CD4-positive, alpha-beta T cell (primary cell): ENCODE measurements at regions not wholly inside any gene's neighbourhood (a gene's known extent, or its start where the extent isn't known, plus 50 kb on each side); places are given as distances from the start of the nearest gene placed in this dataset.

Source experiments
- ATAC-seq: fragments of 200-7000 bp; cut with Tn5 transposase; one replicate; pipeline ENCODE4 v1.10.0; 2022; ENCODE audit warnings: mild to moderate bottlenecking; ENCODE audit not compliant: poor library complexity
- CTCF ChIA-PET: fragments of 350-600 bp; sonication (Branson Sonifier 250); formaldehyde crosslinking; loops from one replicate; lab custom pipeline; 2021; ENCODE audit warnings: antibody characterized with exemption, inconsistent platforms; lab: Charles Lee
- POLR2A ChIA-PET: fragments of 350-600 bp; sonication (Branson Sonifier 250); formaldehyde crosslinking; loops from one replicate; lab custom pipeline; 2021; ENCODE audit warnings: antibody characterized with exemption, inconsistent platforms; lab: Charles Lee
- DNase-seq, 14 experiments: peaks; one replicate each; pipeline ENCODE4 v3.0.0-alpha.2; 2013 to 2020; ENCODE audit warnings: mixed read lengths in 2 of 14
- H3K27ac ChIP-seq, 2 donors: one replicate each; pipeline versions ENCODE4 v1.5.1 to v1.7.0; 2013; ENCODE audit warnings: low read length in 2 of 2, low read depth in 1 of 2, mild to moderate bottlenecking in 1 of 2
- H3K27me3 ChIP-seq, 2 experiments: 1 replicate in 1 of 2; 2 replicates in 1 of 2; pipeline versions ENCODE4 v1.6.1 to v1.7.0; 2013; ENCODE audit warnings: low read length in 2 of 2, control low read depth in 1 of 2, mild to moderate bottlenecking in 1 of 2, moderate library complexity in 1 of 2; ENCODE audit not compliant: insufficient read depth in 2 of 2, control insufficient read depth in 1 of 2
- H3K36me3 ChIP-seq: one replicate; pipeline ENCODE4 v1.6.1; 2013; ENCODE audit warnings: low read length, control low read depth; ENCODE audit not compliant: insufficient read depth
- H3K4me1 ChIP-seq: one replicate; pipeline ENCODE4 v1.6.1; 2013; ENCODE audit warnings: low read length, control low read depth; ENCODE audit not compliant: insufficient read depth
- H3K4me3 ChIP-seq: one replicate; pipeline ENCODE4 v1.5.1; 2013; ENCODE audit warnings: mild to moderate bottlenecking, low read length, moderate library complexity
- H3K9me3 ChIP-seq, 2 experiments: 1 replicate in 1 of 2; 2 replicates in 1 of 2; pipeline versions ENCODE4 v1.6.1 to v1.7.0; 2013; ENCODE audit warnings: low read length in 2 of 2, mild to moderate bottlenecking in 2 of 2, control low read depth in 1 of 2, moderate library complexity in 1 of 2; ENCODE audit not compliant: control insufficient read depth in 1 of 2, insufficient read depth in 1 of 2
- H3K27ac Mint-ChIP-seq: one replicate; pipeline ENCODE4 v1.8.0; 2020; ENCODE audit warnings: mixed read lengths
- H3K27me3 Mint-ChIP-seq: one replicate; pipeline ENCODE4 v1.8.0; 2021; ENCODE audit warnings: mixed read lengths
- H3K36me3 Mint-ChIP-seq: one replicate; pipeline ENCODE4 v1.8.0; 2021; ENCODE audit warnings: low read depth, mixed read lengths
- H3K4me1 Mint-ChIP-seq: one replicate; pipeline ENCODE4 v1.8.0; 2021; ENCODE audit warnings: low read depth, mixed read lengths
- H3K4me3 Mint-ChIP-seq: one replicate; pipeline ENCODE4 v1.8.0; 2020; ENCODE audit warnings: mild to moderate bottlenecking, mixed read lengths
- H3K9me3 Mint-ChIP-seq: one replicate; pipeline ENCODE4 v1.8.0; 2020; ENCODE audit warnings: mixed read lengths
- intact Hi-C, 2 experiments: fragments of 100-400 bp; cut with DNase I in 1 of 2; cut with micrococcal nuclease in 1 of 2; formaldehyde crosslinking; loops; one replicate each; pipeline versions ENCODE4 v1.15.1 to v1.9.0; 2023 to 2025; cut with DNase I, micrococcal nuclease
- TF ChIP-seq, protein P1 (sequence below): fragments of 200-600 bp; IDR thresholded peaks from one replicate; pipeline ENCODE4 v1.8.0; 2022; ENCODE audit warnings: antibody characterized with exemption, mild to moderate bottlenecking

DNA sequence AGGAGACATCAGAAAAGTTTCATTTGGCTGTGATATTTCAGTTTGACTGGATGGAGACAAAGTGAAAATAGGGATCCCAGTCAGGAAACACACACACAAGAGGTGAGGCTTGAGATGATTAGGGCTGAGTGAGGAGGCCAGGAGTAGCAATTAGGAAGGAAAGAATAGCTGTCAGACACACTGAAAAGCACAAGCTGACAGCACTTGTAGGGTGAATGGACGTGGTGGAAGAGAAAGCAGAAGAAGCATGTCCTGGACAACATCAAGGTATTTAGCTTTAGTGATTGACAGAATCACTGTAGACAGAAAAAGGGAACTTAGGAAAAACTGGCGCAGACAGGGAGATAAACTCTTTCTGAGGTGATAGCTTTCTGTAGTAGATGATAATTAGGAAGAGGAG, 347.7 kb downstream of the TGFB2 start:
- Histone ChIP-seq H3K36me3 (no peaks in the 10 kb centered on the region), H3K9me3 (no peaks in the 10 kb centered on the region), H3K4me3 (no peak overlapping the region), H3K4me1 (no peaks in the 10 kb centered on the region), H3K27ac (no peak overlapping the region), H3K27me3 (no peaks in the 10 kb centered on the region)
- CTCF ChIA-PET, result no interaction called here
- intact Hi-C loops, result no loop called here
- POLR2A ChIA-PET, result no interaction called here
- Mint-ChIP-seq H3K27ac (no peak overlapping the region), H3K27me3 (no peaks in the 10 kb centered on the region), H3K4me1 (no peaks in the 10 kb centered on the region), H3K9me3 (peaks cover 4% of the 10 kb centered on the region), H3K4me3 (no peak overlapping the region), H3K36me3 (no peaks in the 10 kb centered on the region)
- ATAC-seq (no peak), DNase-seq (no peak)
- TF ChIP-seq, protein P1, sequence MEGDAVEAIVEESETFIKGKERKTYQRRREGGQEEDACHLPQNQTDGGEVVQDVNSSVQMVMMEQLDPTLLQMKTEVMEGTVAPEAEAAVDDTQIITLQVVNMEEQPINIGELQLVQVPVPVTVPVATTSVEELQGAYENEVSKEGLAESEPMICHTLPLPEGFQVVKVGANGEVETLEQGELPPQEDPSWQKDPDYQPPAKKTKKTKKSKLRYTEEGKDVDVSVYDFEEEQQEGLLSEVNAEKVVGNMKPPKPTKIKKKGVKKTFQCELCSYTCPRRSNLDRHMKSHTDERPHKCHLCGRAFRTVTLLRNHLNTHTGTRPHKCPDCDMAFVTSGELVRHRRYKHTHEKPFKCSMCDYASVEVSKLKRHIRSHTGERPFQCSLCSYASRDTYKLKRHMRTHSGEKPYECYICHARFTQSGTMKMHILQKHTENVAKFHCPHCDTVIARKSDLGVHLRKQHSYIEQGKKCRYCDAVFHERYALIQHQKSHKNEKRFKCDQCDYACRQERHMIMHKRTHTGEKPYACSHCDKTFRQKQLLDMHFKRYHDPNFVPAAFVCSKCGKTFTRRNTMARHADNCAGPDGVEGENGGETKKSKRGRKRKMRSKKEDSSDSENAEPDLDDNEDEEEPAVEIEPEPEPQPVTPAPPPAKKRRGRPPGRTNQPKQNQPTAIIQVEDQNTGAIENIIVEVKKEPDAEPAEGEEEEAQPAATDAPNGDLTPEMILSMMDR, result no peak

DNA sequence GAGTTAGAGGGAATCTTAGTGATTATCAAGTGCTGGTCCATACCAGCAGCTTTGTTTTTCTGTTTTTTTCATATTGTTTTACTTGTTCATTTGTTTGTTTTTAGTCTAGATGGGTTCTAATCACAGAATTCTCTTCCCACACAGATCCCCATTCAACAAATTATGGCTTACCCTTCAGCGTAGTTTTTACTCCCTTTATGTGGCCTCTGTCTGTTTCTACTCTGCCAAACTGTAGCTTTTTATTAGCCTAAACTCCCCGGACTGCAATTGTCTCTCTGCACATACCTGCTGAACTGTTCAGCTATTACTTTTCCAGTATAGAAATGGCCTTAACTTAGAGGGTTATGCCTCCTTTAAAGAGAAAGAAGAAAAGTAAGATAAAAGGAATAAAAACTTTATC, 348.5 kb downstream of the TGFB2 start:
- no peak for ATAC-seq
- H3K27me3 Mint-ChIP-seq, result no peaks in the 10 kb centered on the region
- H3K4me3 Mint-ChIP-seq, result no peak overlapping the region
- H3K9me3 ChIP-seq, result no peaks in the 10 kb centered on the region
- no peak for DNase-seq
- H3K36me3 Mint-ChIP-seq, result no peaks in the 10 kb centered on the region
- no peaks in the 10 kb centered on the region for H3K4me1 Mint-ChIP-seq
- peaks cover 4% of the 10 kb centered on the region for H3K9me3 Mint-ChIP-seq
- H3K27me3 ChIP-seq, result no peaks in the 10 kb centered on the region
- H3K27ac Mint-ChIP-seq, result no peak overlapping the region
- H3K4me1 ChIP-seq, result no peaks in the 10 kb centered on the region
- POLR2A ChIA-PET, result no interaction called here
- CTCF ChIA-PET, result no interaction called here
- TF ChIP-seq, protein P1, result no peak
- H3K4me3 ChIP-seq, result no peak overlapping the region
- intact Hi-C loops, result no loop called here
- no peaks in the 10 kb centered on the region for H3K36me3 ChIP-seq
- H3K27ac ChIP-seq, result no peak overlapping the region

DNA sequence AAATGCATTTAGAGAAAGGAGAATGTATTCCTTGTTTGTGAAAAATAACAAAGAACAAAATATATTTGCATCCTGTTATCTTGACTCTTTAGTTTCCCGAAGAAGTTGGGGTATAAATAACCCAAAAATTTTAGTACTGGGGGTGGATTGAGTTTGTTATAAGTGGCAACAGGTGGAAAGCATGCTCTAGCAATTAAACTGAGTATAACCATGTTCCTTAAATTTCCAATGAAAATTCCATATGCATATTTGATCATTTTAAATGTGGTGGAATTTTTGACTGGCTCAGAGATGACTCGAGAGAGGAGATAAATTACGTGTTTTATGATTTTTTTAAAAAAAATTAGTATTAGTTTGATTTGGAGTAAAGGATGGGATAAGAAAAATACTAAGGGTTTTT, 348.9 kb downstream of the TGFB2 start:
- POLR2A ChIA-PET, result no interaction called here
- H3K27ac ChIP-seq, result no peak overlapping the region
- H3K36me3 ChIP-seq, result no peaks in the 10 kb centered on the region
- no peak for ATAC-seq
- H3K36me3 Mint-ChIP-seq, result no peaks in the 10 kb centered on the region
- no peak overlapping the region for H3K4me3 Mint-ChIP-seq
- H3K27me3 ChIP-seq, result no peaks in the 10 kb centered on the region
- CTCF ChIA-PET, result no interaction called here
- no peak overlapping the region for H3K27ac Mint-ChIP-seq
- peaks cover 4% of the 10 kb centered on the region for H3K9me3 Mint-ChIP-seq
- H3K27me3 Mint-ChIP-seq, result no peaks in the 10 kb centered on the region
- DNase-seq, result no peak
- no peaks in the 10 kb centered on the region for H3K9me3 ChIP-seq
- no peak overlapping the region for H3K4me3 ChIP-seq
- H3K4me1 ChIP-seq, result no peaks in the 10 kb centered on the region
- TF ChIP-seq, protein P1, result no peak
- intact Hi-C loops, result no loop called here
- H3K4me1 Mint-ChIP-seq, result no peaks in the 10 kb centered on the region
